ENCODE measurements at regions not wholly inside any gene's neighbourhood (a gene's known extent, or its start where the extent isn't known, plus 50 kb on each side); places are given as distances from the start of the nearest gene placed in this dataset.
A peak's percentile ranks its signal among the peaks of the same experiment; 100 is the strongest.
"Not testable (repeated sequence)": the region's sequence is repeated elsewhere in the genome, so short reads cannot be mapped to it uniquely, and the experiment has no call there.

DNA sequence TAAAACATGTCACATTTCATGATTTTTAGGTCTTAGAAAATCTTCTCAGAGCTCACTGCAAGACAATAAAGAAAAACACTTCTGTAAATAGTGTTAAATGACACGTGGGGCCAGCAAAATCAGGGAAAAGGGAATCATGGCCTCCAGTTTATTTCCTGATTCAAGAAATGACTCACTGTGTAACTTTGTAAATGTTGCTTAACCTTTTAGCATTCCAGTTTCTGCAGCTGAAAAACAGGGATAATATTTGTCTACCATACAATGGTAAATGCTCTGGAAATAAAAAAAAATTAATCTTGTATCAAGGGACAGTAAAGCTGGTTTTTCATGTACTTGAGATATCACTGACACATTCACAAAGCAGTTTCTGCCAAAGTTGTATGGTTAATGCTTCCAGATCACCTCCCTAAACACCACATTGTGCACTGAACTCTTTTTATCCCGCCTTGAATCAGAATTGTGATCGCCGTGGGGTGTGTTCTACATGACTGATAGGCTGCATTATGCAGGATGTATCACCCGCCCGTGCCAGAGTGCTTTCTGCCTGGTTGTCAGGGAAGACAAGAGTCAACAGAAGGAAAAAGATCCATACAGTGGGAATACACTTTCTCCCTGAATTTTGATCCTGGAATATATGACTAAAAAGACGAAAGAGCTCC lies 238.8 kb downstream of the IKZF2 start:
- no peak for DNase-seq

DNA sequence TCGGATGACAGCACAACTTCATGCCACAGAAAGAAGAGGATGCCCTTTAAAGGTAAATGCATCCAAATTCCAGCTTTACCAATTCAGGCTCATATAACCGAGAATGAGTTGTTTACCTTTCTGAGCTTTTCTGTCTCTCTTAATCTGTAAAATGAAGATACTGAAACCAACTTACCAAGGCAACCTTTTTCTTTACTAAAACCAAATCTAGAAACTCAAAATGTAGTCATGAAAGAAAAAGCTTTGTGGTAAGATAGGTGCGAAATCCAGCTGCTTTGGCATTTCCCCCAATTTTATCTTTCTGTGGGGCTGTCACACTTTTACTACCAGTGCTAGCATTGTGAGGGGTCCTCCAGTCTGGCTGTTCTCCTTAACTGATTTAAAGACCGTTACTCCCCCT lies 240.4 kb downstream of the IKZF2 start:
- no peak for DNase-seq

DNA sequence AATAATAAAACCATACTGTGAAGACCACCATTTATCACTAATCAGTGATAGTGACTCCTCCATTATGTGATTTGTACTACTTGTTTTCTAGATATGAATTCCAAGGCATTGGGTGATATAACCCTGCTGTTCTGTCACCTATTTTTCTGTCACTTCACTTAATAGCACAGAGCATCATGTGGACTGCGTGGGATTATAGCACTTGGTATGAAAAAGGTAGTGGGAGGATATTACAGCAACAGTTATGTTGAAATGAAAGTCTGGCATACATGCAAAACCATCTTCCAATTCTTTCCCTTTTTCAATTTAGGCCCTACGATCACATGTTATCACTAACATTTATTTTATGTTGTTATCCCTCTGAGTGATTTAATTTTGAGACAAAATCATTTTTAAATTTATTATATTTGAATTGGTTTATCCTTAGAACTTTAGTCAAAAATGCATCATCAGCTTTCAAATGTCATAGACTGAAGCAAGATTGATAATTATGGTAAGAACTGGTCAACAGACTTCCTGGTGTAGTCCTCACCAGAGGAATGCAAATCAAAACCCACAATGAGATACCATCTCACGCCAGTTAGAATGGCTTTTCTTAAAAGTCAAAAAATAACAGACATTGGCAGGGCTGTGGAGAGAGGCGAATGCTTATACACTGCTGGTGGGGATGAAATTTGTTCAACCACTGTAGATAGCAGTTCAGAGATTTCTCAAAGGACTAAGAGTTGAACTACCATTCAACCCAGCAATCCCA lies 242.6 kb downstream of the IKZF2 start:
- no peak for DNase-seq

- DNase-seq, result no peak
These were observed 243.4 kb downstream of the IKZF2 start for GRCh38 chr2:212908031-212908430.

- DNase-seq, result no peak
These were observed 244.8 kb downstream of the IKZF2 start for GRCh38 chr2:212906620-212907019.

- no peak for DNase-seq
These were observed 245.7 kb downstream of the IKZF2 start for GRCh38 chr2:212905640-212906201.

GRCh38 chr2:212904646-212905045 lies 246.8 kb downstream of the IKZF2 start:
- no peak for DNase-seq

GRCh38 chr2:212903413-212903812 lies 248.0 kb downstream of the IKZF2 start:
- no peak for DNase-seq

- no peak for DNase-seq
These were observed 249.0 kb downstream of the IKZF2 start for GRCh38 chr2:212902421-212902820.

DNA sequence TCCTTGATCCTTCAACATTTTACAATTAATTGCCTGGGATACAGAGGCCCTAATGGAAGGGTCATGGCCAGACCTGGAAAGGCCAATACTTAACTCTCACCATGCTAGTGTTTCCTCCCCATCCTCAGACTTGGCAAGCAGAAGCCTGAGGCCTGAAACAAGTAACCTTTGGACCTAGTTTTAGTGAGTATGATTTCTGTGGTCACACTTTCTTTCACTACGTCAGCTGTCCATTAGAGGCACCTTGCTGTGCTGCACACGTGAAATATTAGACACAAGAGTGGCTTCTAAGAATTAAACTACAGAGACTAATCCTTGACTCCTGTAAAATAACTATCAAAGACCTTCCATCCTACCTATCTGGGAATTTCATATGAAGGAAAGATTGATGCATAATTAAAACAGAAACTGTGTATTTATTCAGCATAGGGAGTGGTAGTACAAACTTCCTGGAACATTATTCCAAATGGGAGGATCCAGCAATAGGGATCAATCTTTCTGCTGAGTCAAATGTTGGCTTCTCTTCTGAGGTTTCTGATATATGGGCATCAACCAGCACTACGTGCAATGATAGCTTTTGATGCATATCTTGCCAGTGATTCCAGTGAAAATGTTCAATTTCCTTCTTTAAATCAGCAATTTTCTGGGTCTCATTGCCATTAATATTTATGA lies 249.7 kb downstream of the IKZF2 start:
- DNase-seq, result no peak

DNA sequence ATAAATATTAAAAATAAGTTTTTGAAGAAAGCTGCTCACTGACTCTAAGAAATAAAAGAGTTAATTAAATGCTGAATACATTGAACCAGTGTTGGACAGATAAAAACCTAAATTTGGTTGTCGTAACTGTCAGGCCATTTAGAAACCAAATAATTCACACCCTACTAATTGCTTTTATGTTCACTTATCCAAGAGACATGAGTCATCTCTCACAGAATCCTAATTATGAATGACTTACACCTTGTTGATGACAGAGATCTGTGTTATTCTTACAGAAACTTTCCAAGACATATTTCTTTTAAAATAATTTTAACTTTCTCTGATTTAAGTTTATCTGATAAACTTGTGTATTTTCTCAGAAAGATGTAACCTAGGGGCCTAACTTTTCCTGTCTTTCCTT lies 250.7 kb downstream of the IKZF2 start:
- DNase-seq, result no peak

DNA sequence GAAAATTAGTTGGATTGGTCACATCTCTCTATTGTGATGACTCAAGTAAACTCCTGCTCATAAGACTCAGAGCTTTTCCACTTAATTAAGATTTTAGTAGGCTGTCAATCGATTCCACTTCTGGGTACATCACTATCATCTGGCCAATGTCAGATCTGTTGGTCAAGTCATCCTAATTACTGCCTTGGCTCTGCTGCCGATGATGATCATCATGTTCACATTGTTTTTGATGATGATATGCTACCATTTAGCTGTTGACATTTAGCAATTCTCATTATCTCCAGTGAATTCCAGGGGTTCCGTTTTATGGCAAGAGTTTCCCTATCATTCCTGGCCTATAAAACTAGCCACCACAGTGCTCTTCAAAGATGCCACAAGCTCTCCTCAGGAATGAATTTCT lies 253.4 kb downstream of the IKZF2 start:
- no peak for DNase-seq

GRCh38 chr2:212897296-212897695 lies 254.1 kb downstream of the IKZF2 start:
- no peak for DNase-seq

DNA sequence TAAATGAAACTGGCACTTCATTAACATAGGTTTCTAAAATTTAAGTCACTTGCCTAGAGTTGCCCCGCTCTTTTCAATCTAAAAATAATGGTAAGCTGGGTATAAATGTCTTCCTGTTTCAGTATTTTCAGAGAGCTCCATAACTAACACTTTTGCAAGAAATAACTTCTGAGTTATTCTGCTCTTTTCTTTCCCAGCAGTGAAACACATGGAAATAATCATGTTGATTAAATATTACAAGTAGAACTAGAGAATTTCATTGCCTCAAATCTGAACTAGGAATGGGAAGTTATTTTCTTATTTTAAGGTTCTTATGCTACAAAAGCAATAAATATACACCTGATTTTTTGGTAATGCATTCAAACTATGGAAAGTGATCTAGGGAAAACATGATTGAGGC lies 257.4 kb downstream of the IKZF2 start:
- DNase-seq, result no peak

- no peak for DNase-seq
These were observed 258.2 kb downstream of the IKZF2 start for GRCh38 chr2:212893216-212893615.

DNA sequence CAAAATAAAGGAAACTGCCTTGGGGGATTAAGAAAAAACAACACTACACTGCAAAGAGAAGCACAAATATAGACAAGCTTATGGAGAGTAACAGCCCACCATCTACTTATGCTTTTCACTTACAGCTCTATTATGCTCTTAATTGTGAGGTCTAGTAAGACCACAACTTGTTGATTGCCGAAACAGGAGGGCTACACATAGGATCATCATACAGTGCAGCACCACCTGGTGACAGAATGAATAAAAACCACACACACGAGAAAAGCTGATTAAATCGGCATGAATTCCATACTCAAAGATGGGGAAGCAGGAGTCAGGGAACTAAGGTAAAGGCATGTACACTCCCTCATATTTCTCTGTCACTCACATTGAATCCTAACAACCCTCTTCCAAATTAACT lies 259.2 kb downstream of the IKZF2 start:
- no peak for DNase-seq

DNA sequence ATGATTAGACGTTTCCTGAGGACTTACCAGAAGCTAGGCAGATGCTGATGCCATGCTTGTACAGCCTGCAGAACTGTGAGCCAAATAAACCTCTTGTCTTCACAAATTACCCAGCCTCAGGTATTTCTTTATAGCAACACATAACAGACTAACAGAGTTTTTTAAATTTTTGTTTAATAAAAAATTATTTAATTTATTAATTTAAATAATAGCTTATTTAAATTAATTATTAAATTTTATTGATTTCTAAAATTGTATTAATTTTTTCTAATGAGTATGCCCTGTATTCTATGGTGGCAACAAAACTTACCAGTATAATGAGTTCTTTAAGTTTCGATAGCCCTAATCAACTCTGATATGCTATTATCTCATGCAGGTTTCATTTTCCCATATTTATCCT lies 259.8 kb downstream of the IKZF2 start:
- no peak for DNase-seq

DNA sequence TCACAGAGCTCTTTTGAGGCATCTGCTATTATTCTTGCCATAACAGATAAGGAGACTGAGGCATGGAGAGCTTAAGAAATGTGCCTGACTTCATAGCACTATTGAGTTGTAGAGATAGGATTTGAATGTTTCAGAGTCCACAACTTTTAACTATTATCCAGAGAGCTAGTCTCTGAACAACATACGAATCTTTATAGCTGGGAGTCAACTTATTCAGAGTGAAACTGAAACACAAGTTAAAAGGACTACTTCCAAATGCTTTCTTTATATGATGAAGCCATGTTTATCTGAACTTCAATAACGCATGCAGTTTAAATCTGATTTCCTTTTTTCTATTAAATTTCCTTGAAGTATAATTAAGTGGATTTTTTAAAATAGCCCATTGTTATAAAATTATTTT lies 268.8 kb downstream of the IKZF2 start:
- no peak for DNase-seq

DNA sequence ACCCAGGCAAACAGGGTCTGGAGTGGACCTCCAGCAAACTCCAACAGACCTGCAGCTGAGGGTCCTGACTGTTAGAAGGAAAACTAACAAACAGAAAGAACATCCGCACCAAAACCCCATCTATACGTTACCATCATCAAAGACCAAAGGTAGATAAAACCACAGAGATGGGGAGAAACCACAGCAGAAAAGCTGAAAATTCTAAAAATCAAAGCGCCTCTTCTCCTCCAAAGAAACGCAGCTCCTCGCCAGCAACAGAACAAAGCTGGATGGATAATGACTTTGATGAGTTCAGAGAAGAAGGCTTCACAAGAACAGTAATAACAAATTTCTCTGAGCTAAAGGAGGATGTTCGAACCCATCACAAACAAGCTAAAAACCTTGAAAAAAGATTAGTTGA lies 274.9 kb downstream of the IKZF2 start:
- DNase-seq, result not testable (repeated sequence)

DNA sequence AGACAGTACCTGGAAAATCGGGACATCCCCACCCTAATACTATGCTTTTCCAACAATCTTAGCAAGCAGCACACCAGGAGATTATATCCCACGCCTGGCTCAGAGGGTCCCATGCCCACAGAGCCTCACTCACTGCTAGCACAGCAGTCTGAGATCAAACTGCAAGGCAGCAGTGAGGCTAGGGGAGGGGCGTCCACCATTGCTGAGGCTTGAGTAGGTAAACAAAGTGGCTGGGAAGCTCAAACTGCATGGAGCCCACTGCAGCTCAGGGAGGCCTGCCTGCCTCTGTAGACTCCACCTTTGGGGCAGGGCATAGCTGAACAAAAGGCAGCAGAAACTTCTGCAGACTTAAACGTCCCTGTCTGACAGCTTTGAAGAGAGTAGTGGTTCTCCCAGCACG lies 275.5 kb downstream of the IKZF2 start:
- DNase-seq, result not testable (repeated sequence)

- DNase-seq, result no peak
These were observed 278.2 kb downstream of the IKZF2 start for GRCh38 chr2:212873256-212873655.

- DNase-seq, result no peak
These were observed 279.8 kb downstream of the IKZF2 start for GRCh38 chr2:212871597-212871996.

DNA sequence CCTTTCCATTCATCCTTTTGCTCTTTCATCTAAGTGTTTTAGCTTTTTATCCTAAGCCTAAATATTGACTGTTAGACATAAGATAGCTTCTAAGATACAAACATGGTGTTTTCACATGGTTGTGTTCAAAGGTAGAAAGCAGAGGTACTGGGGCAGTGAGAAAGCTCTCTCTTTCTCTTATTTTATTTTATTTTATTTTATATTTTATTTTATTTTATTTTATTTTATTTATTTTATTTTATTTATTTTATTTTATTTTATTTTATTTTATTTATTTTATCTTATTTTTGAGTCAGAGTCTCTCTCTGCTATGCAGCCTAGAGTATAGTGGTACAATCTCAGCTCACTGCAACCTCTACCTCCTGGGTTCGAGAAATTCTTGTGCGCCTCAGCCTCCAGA lies 287.2 kb downstream of the IKZF2 start:
- DNase-seq, result no peak

DNA sequence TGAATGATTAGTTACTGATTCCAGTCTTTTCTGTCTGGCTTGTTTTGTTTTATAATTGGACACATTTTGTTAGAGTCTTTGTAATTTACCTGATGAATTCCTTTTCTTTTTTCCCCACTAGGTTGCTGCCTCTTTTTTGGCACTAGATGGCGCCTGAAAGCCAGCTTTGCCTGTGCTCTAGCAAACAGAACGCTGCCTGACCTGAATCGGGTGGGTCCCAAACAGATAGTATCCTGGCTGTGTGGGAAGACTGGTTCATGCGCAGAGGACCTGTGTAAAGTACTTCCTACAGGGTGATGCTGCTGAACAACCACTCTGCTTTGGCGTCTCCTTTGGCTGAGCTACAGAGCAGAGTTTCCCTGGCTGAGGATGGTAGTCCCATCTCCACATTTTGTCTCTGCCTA lies 288.2 kb downstream of the IKZF2 start:
- DNase-seq, result peak; percentile 53

Data from stimulated activated CD8-positive, alpha-beta memory T cell treated with anti-CD3 and anti-CD28 coated beads, Interleukin-4, amount 100 ng/mL, for 48 hours (primary cell).